IMR-90 (cell line): ENCODE measurements at regions not wholly inside any gene's neighbourhood (a gene's known extent, or its start where the extent isn't known, plus 50 kb on each side); places are given as distances from the start of the nearest gene placed in this dataset.

Source experiments
- ATAC-seq: fragments of 200-7000 bp; cut with Tn5 transposase; 2 replicates; pipeline ENCODE4 v1.9.1; 2020; ENCODE audit warnings: low read depth, mild to moderate bottlenecking, moderate library complexity
- BruUV-seq: library from RNA; stranded (reverse); fragments of 400-500 nt; replicated peaks from 2 replicates; lab custom pipeline; 2021; lab: Mats Ljungman, UMichigan
- CTCF ChIA-PET: fragments of 300-600 bp; formaldehyde crosslinking; extraction: SDS; loops from one replicate; lab custom pipeline; 2021; ENCODE audit warnings: antibody characterized with exemption; lab: Yijun Ruan, JAX
- POLR2A ChIA-PET: fragments of 300-600 bp; sonication (Branson Sonifier 250); formaldehyde crosslinking; loops from one replicate; lab custom pipeline; 2022; ENCODE audit warnings: antibody characterized with exemption; ENCODE audit not compliant: unreplicated experiment; lab: Charles Lee
- DNase-seq: peaks from one replicate; pipeline ENCODE4 v3.0.0; 2013
- H2AFZ ChIP-seq: replicated peaks from 2 replicates; pipeline ENCODE3; 2013; ENCODE audit warnings: low read length, mild to moderate bottlenecking; ENCODE audit not compliant: poor library complexity
- H2AK5ac ChIP-seq: 2 replicates; pipeline ENCODE4 v1.6.1; 2013; ENCODE audit warnings: low read depth, low read length, inconsistent platforms
- H2AK9ac ChIP-seq: replicated peaks from 2 replicates; pipeline ENCODE3; 2013; ENCODE audit warnings: mild to moderate bottlenecking, low read depth, low read length, moderate library complexity; ENCODE audit not compliant: poor library complexity
- H2BK120ac ChIP-seq: 2 replicates; pipeline ENCODE4 v1.6.1; 2013; ENCODE audit warnings: low read depth, low read length, inconsistent platforms
- H2BK15ac ChIP-seq: 3 replicates; pipeline ENCODE4 v1.6.1; 2013; ENCODE audit warnings: low read depth, low read length, inconsistent platforms
- H2BK20ac ChIP-seq: 2 replicates; pipeline ENCODE4 v1.6.1; 2013; ENCODE audit warnings: low read depth, mild to moderate bottlenecking, inconsistent platforms, low read length, moderate library complexity
- H2BK5ac ChIP-seq: 2 replicates; pipeline ENCODE4 v1.6.1; 2013; ENCODE audit warnings: mild to moderate bottlenecking, low read depth, low read length, inconsistent platforms; ENCODE audit not compliant: poor library complexity, severe bottlenecking
- H3K14ac ChIP-seq: replicated peaks from 2 replicates; pipeline ENCODE4 v1.6.1; 2013; ENCODE audit warnings: low read depth, low read length, inconsistent platforms
- H3K18ac ChIP-seq: 2 replicates; pipeline ENCODE4 v1.6.1; 2013; ENCODE audit warnings: low read depth, low read length, control low read depth
- H3K23ac ChIP-seq: 2 replicates; pipeline ENCODE4 v1.6.1; 2013; ENCODE audit warnings: low read depth, low read length, inconsistent platforms
- H3K27ac ChIP-seq: 2 replicates; pipeline ENCODE4 v1.5.1; 2013; ENCODE audit warnings: mild to moderate bottlenecking, control low read depth, low read length; ENCODE audit not compliant: insufficient read depth
- H3K27me3 ChIP-seq: 2 replicates; pipeline ENCODE4 v1.6.1; 2013; ENCODE audit warnings: low read length; ENCODE audit not compliant: control insufficient read depth, insufficient read depth
- H3K36me3 ChIP-seq: 2 replicates; pipeline ENCODE4 v1.6.1; 2013; ENCODE audit warnings: low read length, mixed read lengths; ENCODE audit not compliant: control insufficient read depth, insufficient read depth
- H3K4ac ChIP-seq: 2 replicates; pipeline ENCODE4 v1.6.1; 2013; ENCODE audit warnings: low read depth, low read length, inconsistent platforms
- H3K4me1 ChIP-seq: 2 replicates; pipeline ENCODE4 v1.6.1; 2013; ENCODE audit warnings: low read length, mixed read lengths; ENCODE audit not compliant: control insufficient read depth, insufficient read depth
- H3K4me2 ChIP-seq: 2 replicates; pipeline ENCODE4 v1.6.1; 2013; ENCODE audit warnings: low read depth, mild to moderate bottlenecking, control low read depth, low read length, moderate library complexity
- H3K4me3 ChIP-seq: 2 replicates; pipeline ENCODE4 v1.5.1; 2013; ENCODE audit warnings: low read depth, mild to moderate bottlenecking, control low read depth, low read length, moderate library complexity; ENCODE audit not compliant: insufficient read depth
- H3K56ac ChIP-seq: 2 replicates; pipeline ENCODE4 v1.6.1; 2013; ENCODE audit warnings: low read length, inconsistent platforms; ENCODE audit not compliant: insufficient read depth; ENCODE audit errors: extremely low read depth
- H3K79me1 ChIP-seq, 2 experiments: 2 replicates each; pipeline ENCODE4 v1.6.1; 2013; ENCODE audit warnings: low read length in 2 of 2, inconsistent platforms in 1 of 2, low read depth in 1 of 2
- H3K9ac ChIP-seq: 2 replicates; pipeline ENCODE4 v1.6.1; 2013; ENCODE audit warnings: low read depth, low read length, control low read depth
- H3K9me1 ChIP-seq: 2 replicates; pipeline ENCODE4 v1.6.1; 2013; ENCODE audit warnings: low read length, inconsistent platforms; ENCODE audit not compliant: insufficient read depth
- H3K9me3 ChIP-seq: 2 replicates; pipeline ENCODE4 v1.6.1; 2013; ENCODE audit warnings: low read length; ENCODE audit not compliant: control insufficient read depth, insufficient read depth
- H4K20me1 ChIP-seq: 2 replicates; pipeline ENCODE4 v1.6.1; 2013; ENCODE audit warnings: low read length, inconsistent platforms; ENCODE audit not compliant: insufficient read depth
- H4K5ac ChIP-seq: 2 replicates; pipeline ENCODE4 v1.6.1; 2013; ENCODE audit warnings: mild to moderate bottlenecking, low read depth, low read length, control low read depth
- H4K8ac ChIP-seq, 2 experiments: 2 replicates each; pipeline ENCODE4 v1.6.1; 2013; ENCODE audit warnings: low read depth in 2 of 2, low read length in 2 of 2, control low read depth in 1 of 2, inconsistent platforms in 1 of 2
- H4K91ac ChIP-seq: 2 replicates; pipeline ENCODE4 v1.6.1; 2013; ENCODE audit warnings: low read depth, low read length, inconsistent platforms; ENCODE audit not compliant: insufficient read depth
- BHLHE40 ChIP-seq: fragments of 150-350 bp; IDR thresholded peaks from 2 replicates; pipeline ENCODE4 v1.6.1; 2016; ENCODE audit warnings: mild to moderate bottlenecking, low read depth, low read length
- CHD1 ChIP-seq: IDR thresholded peaks from 2 replicates; pipeline ENCODE4 v1.6.1; 2012; ENCODE audit warnings: low read depth, low read length, improper control_type of control experiment
- FOS ChIP-seq: fragments of 150-350 bp; IDR thresholded peaks from 2 replicates; pipeline ENCODE4 v1.6.1; 2016; ENCODE audit warnings: low read depth, low read length
- MAZ ChIP-seq: IDR thresholded peaks from 2 replicates; pipeline ENCODE4 v1.6.1; 2012; ENCODE audit warnings: low read depth, mild to moderate bottlenecking, low read length, improper control_type of control experiment, moderate library complexity, borderline replicate concordance
- NFE2L2 ChIP-seq: fragments of 150-350 bp; IDR thresholded peaks from 2 replicates; pipeline ENCODE4 v1.6.1; 2016; ENCODE audit warnings: low read depth, mild to moderate bottlenecking, low read length
- RFX5 ChIP-seq: IDR thresholded peaks from 2 replicates; pipeline ENCODE4 v1.8.0; 2012; ENCODE audit warnings: low read depth, mild to moderate bottlenecking, low read length, moderate library complexity
- SMC3 ChIP-seq: fragments of 150-350 bp; IDR thresholded peaks from 2 replicates; pipeline ENCODE4 v1.6.1; 2016; ENCODE audit warnings: low read depth, mild to moderate bottlenecking, antibody characterized with exemption, low read length, moderate library complexity
- USF2 ChIP-seq: fragments of 150-350 bp; IDR thresholded peaks from 2 replicates; pipeline ENCODE4 v1.6.1; 2017; ENCODE audit warnings: mild to moderate bottlenecking, antibody characterized with exemption, low read length, low read depth
- WGBS, 2 experiments: methylation state at CpG; one replicate each; pipeline versions ENCODE4 v1.1.5 to v1.1.7; 2013; ENCODE audit warnings: missing lambda C conversion rate in 2 of 2; ENCODE audit not compliant: insufficient read length in 1 of 2; ENCODE audit errors: extremely low coverage in 2 of 2; 5-methylcytosine and 5-hydroxymethylcytosine counted together
- dilution Hi-C: fragments of 300-500 bp; cut with HindIII; formaldehyde crosslinking; loops from one replicate; pipeline ENCODE4 v1.14.3; 2018; ENCODE audit warnings: low sequenced_read_pairs; ENCODE audit not compliant: unreplicated experiment
- in situ Hi-C: fragments of 300-500 bp; cut with MboI; formaldehyde crosslinking; loops from 3 replicates; pipeline ENCODE4 v1.14.3; 2019; ENCODE audit warnings: low sequenced_read_pairs, inconsistent platforms, mixed read lengths
- intact Hi-C: fragments of 100-400 bp; cut with micrococcal nuclease; formaldehyde crosslinking; loops from 2 replicates; pipeline ENCODE4 v1.10.0; 2022
- TF ChIP-seq, protein P1 (sequence below): fragments of 150-350 bp; IDR thresholded peaks from 2 replicates; pipeline ENCODE4 v1.6.1; 2016; ENCODE audit warnings: low read depth, mild to moderate bottlenecking, low read length, moderate library complexity, borderline replicate concordance

DNA sequence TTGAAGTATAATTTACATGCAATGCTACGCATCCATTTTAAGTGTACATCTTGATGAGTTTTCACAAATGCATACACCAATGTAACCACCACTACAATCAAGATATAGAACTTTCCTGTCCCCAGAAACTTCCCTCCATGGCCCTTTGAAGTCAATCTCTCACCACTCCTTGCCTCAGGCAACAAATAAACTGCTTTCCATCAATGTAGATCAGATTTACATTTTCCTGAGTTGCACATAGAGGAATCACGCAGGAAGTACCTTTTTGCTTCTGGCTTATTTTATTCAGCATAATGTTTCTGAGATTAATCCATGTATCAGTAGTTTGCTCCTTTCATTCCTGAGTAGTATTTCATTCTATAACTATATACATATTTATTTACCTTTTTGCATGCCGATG lies 59.6 kb upstream of the NNAT start:
- Histone ChIP-seq H3K4me2 (no peak overlapping the region), H4K20me1 (no peaks in the 10 kb centered on the region), H2AK9ac (no peak overlapping the region), H3K14ac (no peak overlapping the region), H3K23ac (no peak overlapping the region), H3K56ac (no peak overlapping the region), H3K27ac (no peak overlapping the region), H2BK20ac (no peak overlapping the region), H2AK5ac (no peak overlapping the region), H2BK120ac (no peak overlapping the region), H2BK5ac (no peak overlapping the region), H3K9ac (no peak overlapping the region), H3K9me1 (no peaks in the 10 kb centered on the region), H3K9me3 (peaks cover 8% of the 10 kb centered on the region), H3K4me1 (no peaks in the 10 kb centered on the region), H3K36me3 (no peaks in the 10 kb centered on the region), H4K8ac (no peak overlapping the region), H3K79me1 (no peaks in the 10 kb centered on the region), H3K4me3 (no peak overlapping the region), H4K5ac (no peak overlapping the region), H4K91ac (no peak overlapping the region), H3K4ac (no peak overlapping the region), H3K18ac (no peak overlapping the region), H2BK15ac (no peak overlapping the region), H2AFZ (no peak overlapping the region), H3K27me3 (peaks cover 37% of the 10 kb centered on the region)
- POLR2A ChIA-PET = no interaction called here
- BruUV-seq = no TSS peak
- CTCF ChIA-PET = no interaction called here
- ATAC-seq (no peak), DNase-seq (no peak)
- intact Hi-C loops = no loop called here
- in situ Hi-C loops = no loop called here
- no peak for TF ChIP-seq USF2
- TF ChIP-seq CHD1 = no peak
- TF ChIP-seq SMC3 = no peak
- no peak for TF ChIP-seq RFX5
- no peak for TF ChIP-seq BHLHE40
- no peak for TF ChIP-seq NFE2L2
- no peak for TF ChIP-seq FOS
- TF ChIP-seq, protein P1, sequence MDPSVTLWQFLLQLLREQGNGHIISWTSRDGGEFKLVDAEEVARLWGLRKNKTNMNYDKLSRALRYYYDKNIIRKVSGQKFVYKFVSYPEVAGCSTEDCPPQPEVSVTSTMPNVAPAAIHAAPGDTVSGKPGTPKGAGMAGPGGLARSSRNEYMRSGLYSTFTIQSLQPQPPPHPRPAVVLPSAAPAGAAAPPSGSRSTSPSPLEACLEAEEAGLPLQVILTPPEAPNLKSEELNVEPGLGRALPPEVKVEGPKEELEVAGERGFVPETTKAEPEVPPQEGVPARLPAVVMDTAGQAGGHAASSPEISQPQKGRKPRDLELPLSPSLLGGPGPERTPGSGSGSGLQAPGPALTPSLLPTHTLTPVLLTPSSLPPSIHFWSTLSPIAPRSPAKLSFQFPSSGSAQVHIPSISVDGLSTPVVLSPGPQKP = no peak
- no peak for TF ChIP-seq MAZ
- no CpG with 5 or more reads among the region's 3 CpGs for WGBS, 2 experiments
- dilution Hi-C loops = no loop called here
